ENCODE measurements at regions not wholly inside any gene's neighbourhood (a gene's known extent, or its start where the extent isn't known, plus 50 kb on each side); places are given as distances from the start of the nearest gene placed in this dataset.

- Histone ChIP-seq H3K4me1 (ENCODE audit: control insufficient read depth, extremely low read depth, insufficient read depth, low read length) (no peaks in the 10 kb centered on the region), H3K9ac (replicated peaks; ENCODE audit: extremely low read depth, insufficient read depth, low read length) (no peak overlapping the region), H2AFZ (ENCODE audit: low read depth, low read length) (no peak overlapping the region), H3K79me2 (ENCODE audit: control insufficient read depth, insufficient read depth, low read length) (no peaks in the 10 kb centered on the region), H3K9me1 (replicated peaks; ENCODE audit: control insufficient read depth, extremely low read depth, insufficient read depth, low read length) (no peaks in the 10 kb centered on the region), H4K20me1 (replicated peaks; ENCODE audit: control insufficient read depth, extremely low read depth, insufficient read depth, low read length) (no peaks in the 10 kb centered on the region), H3K27ac (ENCODE audit: insufficient read depth, low read depth, low read length) (no peak overlapping the region), H3K4me2 (ENCODE audit: insufficient read depth, low read length) (no peak overlapping the region), H3K36me3 (ENCODE audit: control insufficient read depth in 2 of 2, extremely low read depth in 1 of 2, insufficient read depth in 2 of 2, low read length in 2 of 2) (no peaks in the 10 kb centered on the region), H3K9me3 (replicated peaks; ENCODE audit: control insufficient read depth, insufficient read depth, low read length) (no peaks in the 10 kb centered on the region), H3K4me3 (replicated peaks in 1 of 3; ENCODE audit: insufficient read depth in 1 of 3, low read depth in 1 of 3, low read length in 3 of 3) (no peak overlapping the region), H3K27me3 (ENCODE audit: control insufficient read depth in 2 of 2, insufficient read depth in 2 of 2, low read length in 2 of 2) (no peaks in the 10 kb centered on the region)
- dilution Hi-C loops (cut with MboI; ENCODE audit: extremely low pct_ligation_motif_present, low sequenced_read_pairs): no loop called here
- CTCF ChIA-PET: no interaction called here
- DNase-seq (ENCODE audit: low read depth, low spot score): no peak
- POLR2A ChIA-PET: no interaction called here
- TF ChIP-seq POLR2AphosphoS5 (IDR thresholded peaks at IDR 0.05; ENCODE audit: insufficient read depth, low read depth, low read length) (no peak), GATA2 (IDR thresholded peaks at IDR 0.05; ENCODE audit: insufficient read depth, insufficient read length, low read depth, low read length) (no peak), JUN (IDR thresholded peaks at IDR 0.05; ENCODE audit: borderline replicate concordance, insufficient read depth, insufficient read length, low read depth) (no peak), CTCF (IDR thresholded peaks at IDR 0.05; ENCODE audit: extremely low read depth in 1 of 2, insufficient read depth in 1 of 2, low read depth in 1 of 2, low read length in 2 of 2) (no peak)
- intact Hi-C loops (cut with micrococcal nuclease): no loop called here
- no TSS peak for BruUV-seq (replicated peaks)
- FAIRE-seq: no peak
Measured at GRCh38 chr3:34844323-34844620, 795.1 kb upstream of the ARPP21 start.

DNA sequence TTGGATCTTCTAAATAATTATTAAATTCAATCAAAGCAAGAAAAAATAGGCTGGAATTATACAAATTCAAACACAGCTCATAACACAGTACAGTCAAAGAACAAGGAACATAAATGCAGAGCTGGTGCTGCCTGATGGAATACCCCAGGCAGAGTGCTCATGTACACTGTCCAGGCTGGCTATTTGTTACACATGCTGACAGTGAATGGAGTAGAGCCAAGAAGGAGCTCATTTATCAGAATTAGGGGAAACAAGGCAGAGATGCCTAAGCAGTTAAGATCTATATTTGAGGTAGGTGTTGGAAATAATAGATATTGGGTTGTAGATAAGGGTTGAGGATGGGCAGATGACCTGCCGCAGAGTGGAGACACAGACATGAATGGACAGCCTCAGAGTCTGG is 788.2 kb upstream of the ARPP21 start:
- intact Hi-C loops (cut with micrococcal nuclease): no loop called here
- Histone ChIP-seq H3K4me1 (ENCODE audit: control insufficient read depth, extremely low read depth, insufficient read depth, low read length) (no peaks in the 10 kb centered on the region), H3K36me3 (ENCODE audit: control insufficient read depth in 2 of 2, extremely low read depth in 1 of 2, insufficient read depth in 2 of 2, low read length in 2 of 2) (no peaks in the 10 kb centered on the region), H3K27ac (ENCODE audit: insufficient read depth, low read depth, low read length) (no peak overlapping the region), H3K9ac (replicated peaks; ENCODE audit: extremely low read depth, insufficient read depth, low read length) (no peak overlapping the region), H3K4me2 (ENCODE audit: insufficient read depth, low read length) (no peak overlapping the region), H2AFZ (ENCODE audit: low read depth, low read length) (no peak overlapping the region), H4K20me1 (replicated peaks; ENCODE audit: control insufficient read depth, extremely low read depth, insufficient read depth, low read length) (no peaks in the 10 kb centered on the region), H3K9me3 (replicated peaks; ENCODE audit: control insufficient read depth, insufficient read depth, low read length) (no peaks in the 10 kb centered on the region), H3K9me1 (replicated peaks; ENCODE audit: control insufficient read depth, extremely low read depth, insufficient read depth, low read length) (no peaks in the 10 kb centered on the region), H3K4me3 (replicated peaks in 1 of 3; ENCODE audit: insufficient read depth in 1 of 3, low read depth in 1 of 3, low read length in 3 of 3) (no peak overlapping the region), H3K79me2 (ENCODE audit: control insufficient read depth, insufficient read depth, low read length) (no peaks in the 10 kb centered on the region), H3K27me3 (ENCODE audit: control insufficient read depth in 2 of 2, insufficient read depth in 2 of 2, low read length in 2 of 2) (no peaks in the 10 kb centered on the region)
- DNase-seq (ENCODE audit: low read depth, low spot score) (no peak), FAIRE-seq (no peak)
- CTCF ChIA-PET: no interaction called here
- TF ChIP-seq GATA2 (IDR thresholded peaks at IDR 0.05; ENCODE audit: insufficient read depth, insufficient read length, low read depth, low read length): no peak
- no peak for TF ChIP-seq POLR2AphosphoS5 (IDR thresholded peaks at IDR 0.05; ENCODE audit: insufficient read depth, low read depth, low read length)
- TF ChIP-seq CTCF (IDR thresholded peaks at IDR 0.05; ENCODE audit: extremely low read depth in 1 of 2, insufficient read depth in 1 of 2, low read depth in 1 of 2, low read length in 2 of 2): no peak
- no peak for TF ChIP-seq FOS (IDR thresholded peaks at IDR 0.05; ENCODE audit: borderline replicate concordance, insufficient read depth, low read length)
- no peak for TF ChIP-seq EZH2 (IDR thresholded peaks at IDR 0.05; ENCODE audit: borderline replicate concordance, low read depth, low read length, severe bottlenecking)
- no peak for TF ChIP-seq JUN (IDR thresholded peaks at IDR 0.05; ENCODE audit: borderline replicate concordance, insufficient read depth, insufficient read length, low read depth)
- no peak for TF ChIP-seq MAX (IDR thresholded peaks at IDR 0.05; ENCODE audit: insufficient read depth, insufficient read length)
- TF ChIP-seq POLR2A (IDR thresholded peaks at IDR 0.05; ENCODE audit: low read depth, low read length): no peak
- no TSS peak for BruUV-seq (replicated peaks)
- dilution Hi-C loops (cut with MboI; ENCODE audit: extremely low pct_ligation_motif_present, low sequenced_read_pairs): no loop called here
- POLR2A ChIA-PET: no interaction called here

Measured in endothelial cell of umbilical vein (primary cell).